Neural crest cell (in vitro differentiated cells): ENCODE measurements at regions not wholly inside any gene's neighbourhood (a gene's known extent, or its start where the extent isn't known, plus 50 kb on each side); places are given as distances from the start of the nearest gene placed in this dataset.

Source experiments
- DNase-seq: peaks from one replicate; pipeline ENCODE4 v3.0.0; 2021; ENCODE audit warnings: low read depth, mixed read lengths, low spot score
- H3K27ac Mint-ChIP-seq: one replicate; pipeline ENCODE4 v1.8.0; 2021; ENCODE audit warnings: mild to moderate bottlenecking, mixed read lengths; ENCODE audit not compliant: unreplicated experiment
- H3K27me3 Mint-ChIP-seq: 2 replicates; pipeline ENCODE4 v1.8.0; 2021; ENCODE audit warnings: low read depth, mild to moderate bottlenecking, mixed read lengths
- H3K36me3 Mint-ChIP-seq: 2 replicates; pipeline ENCODE4 v1.8.0; 2021; ENCODE audit warnings: low read depth, mild to moderate bottlenecking, mixed read lengths
- H3K4me1 Mint-ChIP-seq: 2 replicates; pipeline ENCODE4 v1.8.0; 2021; ENCODE audit warnings: mixed read lengths
- H3K4me3 Mint-ChIP-seq: one replicate; pipeline ENCODE4 v1.8.0; 2021; ENCODE audit warnings: mild to moderate bottlenecking, mixed read lengths
- H3K9me3 Mint-ChIP-seq: 2 replicates; pipeline ENCODE4 v1.8.0; 2021; ENCODE audit warnings: mixed read lengths
- TF ChIP-seq, protein P1 (sequence below): fragments of 200-600 bp; sonication (generic); conservative IDR thresholded peaks from 2 replicates; pipeline ENCODE4 v1.5.0; 2021; ENCODE audit warnings: antibody characterized with exemption, mild to moderate bottlenecking

DNA sequence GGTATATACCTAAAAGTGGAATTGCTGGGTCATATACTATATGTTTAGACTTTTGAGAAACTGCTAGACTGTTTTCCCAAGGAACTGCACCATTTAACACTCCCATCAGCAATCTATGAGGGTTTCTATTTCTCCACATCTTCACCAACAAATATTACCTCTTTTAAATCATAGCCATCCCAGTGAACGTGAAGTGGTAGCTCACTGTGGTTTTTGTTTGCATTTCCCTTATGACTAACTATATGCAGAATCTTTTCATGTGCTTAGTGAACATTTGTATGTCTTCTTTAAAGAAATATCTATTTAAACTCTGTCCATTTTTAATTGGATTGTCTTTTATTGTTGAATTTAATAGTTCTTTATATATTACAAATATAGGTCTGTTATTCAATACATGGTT, 115.8 kb upstream of the SEC61G start:
- Mint-ChIP-seq H3K27ac (no peak overlapping the region), H3K4me1 (peaks cover 5% of the 10 kb centered on the region), H3K27me3 (no peaks in the 10 kb centered on the region), H3K36me3 (no peaks in the 10 kb centered on the region), H3K4me3 (no peak overlapping the region), H3K9me3 (no peaks in the 10 kb centered on the region)
- no peak for DNase-seq
- TF ChIP-seq, protein P1, sequence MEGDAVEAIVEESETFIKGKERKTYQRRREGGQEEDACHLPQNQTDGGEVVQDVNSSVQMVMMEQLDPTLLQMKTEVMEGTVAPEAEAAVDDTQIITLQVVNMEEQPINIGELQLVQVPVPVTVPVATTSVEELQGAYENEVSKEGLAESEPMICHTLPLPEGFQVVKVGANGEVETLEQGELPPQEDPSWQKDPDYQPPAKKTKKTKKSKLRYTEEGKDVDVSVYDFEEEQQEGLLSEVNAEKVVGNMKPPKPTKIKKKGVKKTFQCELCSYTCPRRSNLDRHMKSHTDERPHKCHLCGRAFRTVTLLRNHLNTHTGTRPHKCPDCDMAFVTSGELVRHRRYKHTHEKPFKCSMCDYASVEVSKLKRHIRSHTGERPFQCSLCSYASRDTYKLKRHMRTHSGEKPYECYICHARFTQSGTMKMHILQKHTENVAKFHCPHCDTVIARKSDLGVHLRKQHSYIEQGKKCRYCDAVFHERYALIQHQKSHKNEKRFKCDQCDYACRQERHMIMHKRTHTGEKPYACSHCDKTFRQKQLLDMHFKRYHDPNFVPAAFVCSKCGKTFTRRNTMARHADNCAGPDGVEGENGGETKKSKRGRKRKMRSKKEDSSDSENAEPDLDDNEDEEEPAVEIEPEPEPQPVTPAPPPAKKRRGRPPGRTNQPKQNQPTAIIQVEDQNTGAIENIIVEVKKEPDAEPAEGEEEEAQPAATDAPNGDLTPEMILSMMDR = no peak

DNA sequence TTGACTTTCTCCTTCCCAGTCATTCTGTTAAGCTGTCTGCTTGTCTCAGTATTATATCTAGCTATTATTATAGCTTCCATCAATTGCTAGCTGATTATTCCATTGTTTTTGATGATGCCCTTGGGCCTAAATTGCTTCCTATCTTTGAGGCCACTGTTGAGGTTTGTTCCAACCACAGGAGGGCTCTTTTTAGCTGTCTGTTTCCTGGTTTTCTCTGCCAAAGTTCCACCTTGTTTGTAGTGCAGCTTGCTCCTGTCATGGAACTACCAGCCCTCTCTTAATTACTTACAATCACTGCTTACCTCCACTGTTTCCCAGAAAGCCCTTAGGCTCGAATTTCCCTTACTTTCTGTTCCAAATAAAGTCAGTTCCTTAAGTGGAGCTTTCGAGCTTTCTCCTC, 118.7 kb upstream of the SEC61G start:
- Mint-ChIP-seq H3K27me3 (no peaks in the 10 kb centered on the region), H3K27ac (no peak overlapping the region), H3K4me1 (peaks cover 19% of the 10 kb centered on the region), H3K4me3 (no peak overlapping the region), H3K9me3 (no peaks in the 10 kb centered on the region), H3K36me3 (no peaks in the 10 kb centered on the region)
- TF ChIP-seq, protein P1 = no peak
- DNase-seq = no peak

DNA sequence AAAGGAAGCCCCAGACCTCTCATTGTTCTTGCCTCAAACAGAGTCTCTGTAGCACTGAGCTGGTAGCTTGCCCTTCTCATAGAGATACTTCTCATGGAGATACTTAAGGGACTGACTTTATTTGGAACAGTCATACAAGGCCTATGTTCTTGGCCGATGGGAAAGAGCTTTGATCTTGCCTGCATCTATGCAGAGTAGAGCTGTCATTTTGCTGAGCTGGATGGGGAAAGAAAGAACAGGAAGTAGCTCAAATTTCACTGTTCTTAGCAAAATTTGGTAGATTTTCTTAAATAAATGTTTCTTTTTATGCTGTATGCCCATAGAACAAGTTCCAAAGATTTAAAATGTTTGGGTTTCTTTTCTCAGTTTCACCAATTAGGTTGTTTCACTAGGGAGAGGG, 119.3 kb upstream of the SEC61G start:
- TF ChIP-seq, protein P1 = no peak
- Mint-ChIP-seq H3K4me3 (no peak overlapping the region), H3K4me1 (peaks cover 20% of the 10 kb centered on the region), H3K9me3 (no peaks in the 10 kb centered on the region), H3K27me3 (no peaks in the 10 kb centered on the region), H3K27ac (no peak overlapping the region), H3K36me3 (no peaks in the 10 kb centered on the region)
- no peak for DNase-seq

DNA sequence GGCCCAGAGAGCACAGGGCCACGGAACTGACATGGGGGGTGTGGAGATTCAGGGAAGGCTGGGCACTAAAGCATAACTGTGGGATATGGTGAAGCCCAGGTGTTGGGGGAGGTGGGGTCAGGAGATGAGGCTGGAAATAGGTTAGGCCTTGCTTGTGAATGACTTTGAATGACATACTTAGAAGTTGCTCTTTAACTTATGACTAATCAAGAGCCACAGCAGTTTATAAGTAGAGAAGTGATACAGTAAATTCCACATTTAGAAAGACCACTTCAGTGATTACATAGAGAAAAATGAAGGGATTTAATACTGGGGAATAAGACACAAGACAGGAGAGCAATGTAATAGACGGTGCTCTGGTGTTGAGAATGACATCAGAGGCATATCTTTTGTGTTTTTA, 120.8 kb upstream of the SEC61G start:
- H3K36me3 Mint-ChIP-seq = no peaks in the 10 kb centered on the region
- no peak for DNase-seq
- no peaks in the 10 kb centered on the region for H3K27me3 Mint-ChIP-seq
- H3K4me1 Mint-ChIP-seq = peaks cover 20% of the 10 kb centered on the region
- peak overlapping the region; percentile 85 for H3K27ac Mint-ChIP-seq
- H3K9me3 Mint-ChIP-seq = no peaks in the 10 kb centered on the region
- TF ChIP-seq, protein P1 = no peak
- no peak overlapping the region for H3K4me3 Mint-ChIP-seq

DNA sequence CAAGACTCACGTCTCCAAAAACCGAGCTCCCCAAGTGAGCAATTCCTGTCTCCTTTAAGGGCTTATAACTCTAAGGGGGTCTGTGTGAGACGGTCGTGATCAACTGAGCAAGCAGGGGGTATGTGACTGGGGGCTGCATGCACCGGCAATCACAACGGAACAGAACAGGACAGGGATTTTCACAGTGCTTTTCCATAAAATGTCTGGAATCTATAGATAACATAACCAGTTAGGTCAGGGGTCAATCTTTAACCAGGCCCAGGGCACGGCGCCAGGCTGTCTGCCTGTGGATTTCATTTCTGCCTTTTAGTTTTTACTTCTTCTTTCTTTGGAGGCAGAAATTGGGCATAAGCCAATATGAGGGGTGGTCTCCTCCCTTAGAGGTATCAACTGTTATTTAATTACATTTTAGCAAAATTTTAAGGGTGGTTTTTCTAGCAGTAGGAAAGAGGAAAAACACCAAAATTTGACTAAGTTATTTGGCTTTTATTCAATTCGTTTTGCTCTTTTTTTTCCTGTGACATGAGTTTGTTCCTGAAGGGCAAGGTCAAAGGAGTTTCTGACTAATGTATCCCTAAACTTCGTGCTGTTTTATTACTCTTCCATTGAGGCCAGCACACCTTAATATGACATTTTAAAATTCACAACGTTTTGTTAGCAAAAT, 121.4 kb upstream of the SEC61G start:
- Mint-ChIP-seq H3K27me3 (no peaks in the 10 kb centered on the region), H3K9me3 (no peaks in the 10 kb centered on the region), H3K4me1 (peaks cover 20% of the 10 kb centered on the region), H3K36me3 (no peaks in the 10 kb centered on the region), H3K4me3 (no peak overlapping the region), H3K27ac (no peak overlapping the region)
- TF ChIP-seq, protein P1 = no peak
- DNase-seq = no peak
